Suprapubic skin (tissue), 3 donors: ENCODE measurements at regions not wholly inside any gene's neighbourhood (a gene's known extent, or its start where the extent isn't known, plus 50 kb on each side); places are given as distances from the start of the nearest gene placed in this dataset.

Source experiments
- CTCF ChIP-seq, 2 donors: fragments of 200-600 bp in 1 of 2; fragments of 450-650 bp in 1 of 2; sonication (generic) in 1 of 2; IDR thresholded peaks; one replicate each; pipeline ENCODE4 v1.5.1; 2016 to 2019; ENCODE audit warnings: antibody characterized with exemption in 2 of 2, mild to moderate bottlenecking in 1 of 2, moderate library complexity in 1 of 2
- POLR2A ChIP-seq, 2 donors: fragments of 450-650 bp; IDR thresholded peaks; one replicate each; pipeline ENCODE4 v1.6.1; 2017; ENCODE audit warnings: antibody characterized with exemption in 2 of 2, mild to moderate bottlenecking in 2 of 2, moderate library complexity in 2 of 2

- TF ChIP-seq CTCF (IDR thresholded peaks at IDR 0.05) (no peak), POLR2A (IDR thresholded peaks at IDR 0.05) (no peak)
Measured at GRCh38 chr6:169406034-169406433, 152.4 kb upstream of the THBS2 start.
